Brain pericyte (primary cell): ENCODE measurements at regions not wholly inside any gene's neighbourhood (a gene's known extent, or its start where the extent isn't known, plus 50 kb on each side); places are given as distances from the start of the nearest gene placed in this dataset.

Experiments
- DNase-seq: peaks from one replicate; pipeline ENCODE4 v3.0.0-alpha.2; 2012; ENCODE audit warnings: low read depth, low spot score

- no peak for DNase-seq
Observed at GRCh38 chr1:186736971-186737685, 56.9 kb upstream of the PTGS2 start.

DNA sequence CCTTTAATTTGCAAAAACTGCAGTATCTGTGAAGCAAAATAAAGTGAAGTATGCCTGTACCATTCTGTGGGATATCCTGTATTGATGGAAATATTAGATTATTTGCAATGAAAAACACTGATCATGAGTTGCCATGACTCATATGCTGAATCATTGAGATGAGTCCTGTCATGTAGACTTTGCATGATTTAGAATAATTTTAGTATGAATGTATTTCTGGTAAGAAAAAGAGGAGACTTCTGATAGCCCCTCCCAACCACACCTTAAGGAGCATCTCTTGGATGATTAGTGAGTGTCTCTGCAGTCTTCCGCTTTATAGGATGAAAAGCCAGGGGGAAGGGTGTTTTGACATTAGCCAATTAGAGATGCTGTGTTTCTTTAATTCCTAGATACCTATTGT lies 55.2 kb upstream of the PTGS2 start:
- no peak for DNase-seq

DNA sequence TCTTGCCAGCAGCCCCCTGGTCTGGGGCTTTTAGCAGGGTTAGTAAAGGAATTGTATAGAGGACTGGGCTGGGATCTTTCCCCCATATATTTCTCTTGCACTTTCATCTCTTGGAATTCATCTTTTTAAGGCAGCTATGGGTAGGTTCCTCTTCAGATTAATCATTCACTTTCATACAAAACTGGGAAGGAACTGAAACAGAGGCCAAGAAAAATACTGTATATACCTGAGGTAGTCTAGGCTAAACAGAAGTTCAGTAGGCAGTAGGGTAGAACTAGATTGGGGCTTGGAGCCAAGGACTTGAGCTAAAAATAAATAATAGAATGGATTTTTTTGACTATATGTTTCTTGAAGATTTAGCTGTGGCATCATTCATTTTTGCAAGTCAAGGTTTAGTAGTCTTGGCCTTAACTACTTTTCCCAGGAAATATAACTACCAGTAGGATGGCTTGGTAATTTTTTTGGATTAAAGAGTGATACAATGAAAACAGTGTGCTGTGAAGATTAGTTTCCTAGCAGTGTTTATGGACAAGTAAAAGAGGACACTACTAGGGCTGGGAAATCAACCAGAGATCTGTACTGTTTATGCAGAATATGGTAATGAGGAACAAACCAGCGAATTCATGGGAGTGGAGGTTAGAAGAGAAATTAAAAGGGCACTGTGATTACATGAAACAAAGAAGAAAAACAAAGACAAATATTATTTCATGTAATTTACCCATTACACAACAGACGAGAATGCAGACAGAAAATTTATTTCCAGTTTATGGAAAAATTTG lies 50.9 kb upstream of the PTGS2 start:
- DNase-seq = no peak
